K562 (cell line): ENCODE measurements at regions not wholly inside any gene's neighbourhood (a gene's known extent, or its start where the extent isn't known, plus 50 kb on each side); places are given as distances from the start of the nearest gene placed in this dataset.

Source experiments
- ATAC-seq: fragments of 200-7000 bp; cut with Tn5 transposase; 3 replicates; pipeline ENCODE4 v1.9.1; 2020; ENCODE audit warnings: moderate library complexity
- BruUV-seq: library from RNA; stranded (reverse); fragments of 400-500 nt; replicated peaks from 2 replicates; lab custom pipeline; 2021; lab: Mats Ljungman, UMichigan
- CTCF ChIA-PET: fragments of 300-600 bp; formaldehyde crosslinking; extraction: SDS; loops from one replicate; lab custom pipeline; 2021; ENCODE audit warnings: low intra/inter-chr PET ratio; lab: Yijun Ruan, JAX
- POLR2A ChIA-PET: fragments of 300-600, 350-650 bp; sonication (Branson Sonifier 250); formaldehyde crosslinking; extraction: SDS; loops from one replicate; lab custom pipeline; 2021; ENCODE audit warnings: antibody characterized with exemption, inconsistent platforms; lab: Yijun Ruan, JAX
- DNase-seq, 4 experiments: peaks; one replicate each; pipeline versions ENCODE4 v3.0.0 to v3.0.0-alpha.2; 2011 to 2018; ENCODE audit warnings: low spot score in 3 of 4, mixed read lengths in 3 of 4; ENCODE audit errors: extremely low read depth in 1 of 4
- FAIRE-seq: peaks from 2 replicates; lab custom pipeline; 2011; peaks lifted over from hg19 to GRCh38; lab: Jason Lieb, UNC
- H2AFZ ChIP-seq: 2 replicates; pipeline ENCODE4 v1.6.0; 2011; ENCODE audit warnings: low read depth, low read length, control low read depth, inconsistent platforms
- H3K27ac ChIP-seq: fragments of 200-600 bp; 3 replicates; pipeline ENCODE4 v1.8.0; 2011; ENCODE audit warnings: low read depth, mild to moderate bottlenecking, control low read depth, inconsistent platforms, low read length, moderate library complexity, mixed read lengths; ENCODE audit errors: extremely low read depth
- H3K27me3 ChIP-seq, 2 experiments: fragments of 300-600 bp in 1 of 2; 2 replicates in 1 of 2; 3 replicates in 1 of 2; pipeline versions ENCODE4 v1.6.0 to v1.8.0; 2011; ENCODE audit warnings: inconsistent platforms in 2 of 2, low read length in 2 of 2, mild to moderate bottlenecking in 1 of 2, mixed read lengths in 1 of 2, moderate library complexity in 1 of 2; ENCODE audit not compliant: control insufficient read depth in 2 of 2, insufficient read depth in 2 of 2
- H3K36me3 ChIP-seq: fragments of 300-600 bp; 3 replicates; pipeline ENCODE4 v1.8.0; 2011; ENCODE audit warnings: mild to moderate bottlenecking, low read length, inconsistent platforms; ENCODE audit not compliant: control insufficient read depth, insufficient read depth
- H3K4me1 ChIP-seq, 2 experiments: fragments of 200-600 bp in 1 of 2; replicated peaks in 1 of 2; 2 replicates in 1 of 2; 3 replicates in 1 of 2; pipeline versions ENCODE4 v1.5.1 to v1.8.0; 2011; ENCODE audit warnings: inconsistent platforms in 2 of 2, low read length in 2 of 2, mild to moderate bottlenecking in 1 of 2, mixed read lengths in 1 of 2, moderate library complexity in 1 of 2; ENCODE audit not compliant: control insufficient read depth in 2 of 2, insufficient read depth in 2 of 2
- H3K4me2 ChIP-seq: 2 replicates; pipeline ENCODE4 v1.6.1; 2011; ENCODE audit warnings: low read length, control low read depth, inconsistent platforms, mixed read lengths; ENCODE audit not compliant: insufficient read depth
- H3K4me3 ChIP-seq: fragments of 200-600 bp; sonication (generic), shearing (Covaris generic); 2 replicates; pipeline ENCODE4 v1.5.1; 2016; ENCODE audit warnings: control low read depth, inconsistent platforms
- H3K79me2 ChIP-seq: fragments of 200-600 bp; 3 replicates; pipeline ENCODE4 v1.8.0; 2011; ENCODE audit warnings: low read length, inconsistent platforms; ENCODE audit not compliant: control insufficient read depth, insufficient read depth
- H3K9ac ChIP-seq, 2 experiments: 2 replicates each; pipeline versions ENCODE4 v1.6.0 to v1.6.1; 2011; ENCODE audit warnings: low read depth in 2 of 2, low read length in 2 of 2, control low read depth in 1 of 2, inconsistent platforms in 1 of 2, mild to moderate bottlenecking in 1 of 2, mixed read lengths in 1 of 2; ENCODE audit not compliant: insufficient read depth in 1 of 2
- H3K9me1 ChIP-seq: one replicate; pipeline ENCODE4 v1.6.0; 2011; ENCODE audit warnings: inconsistent platforms, mild to moderate bottlenecking, low read length, moderate library complexity; ENCODE audit not compliant: control insufficient read depth, insufficient read depth
- H3K9me3 ChIP-seq: replicated peaks from 2 replicates; pipeline ENCODE4 v1.5.1; 2011; ENCODE audit warnings: low read depth, low read length, inconsistent platforms; ENCODE audit not compliant: control insufficient read depth, insufficient read depth
- H4K20me1 ChIP-seq: replicated peaks from 2 replicates; pipeline ENCODE4 v1.6.1; 2011; ENCODE audit warnings: low read length, inconsistent platforms, mixed read lengths; ENCODE audit not compliant: control insufficient read depth, insufficient read depth
- EGR1 ChIP-seq: fragments of 450-650 bp; conservative IDR thresholded peaks from 2 replicates; pipeline ENCODE4 v1.6.1; 2017; ENCODE audit warnings: mild to moderate bottlenecking
- ERF ChIP-seq: fragments of 450-650 bp; formaldehyde crosslinking; IDR thresholded peaks from 2 replicates; pipeline ENCODE4 v1.4.0; 2020; ENCODE audit warnings: mild to moderate bottlenecking, mixed read lengths
- FOXK1 ChIP-seq: sonication (generic); formaldehyde crosslinking; IDR thresholded peaks from 2 replicates; pipeline ENCODE4 v1.8.0; 2022; ENCODE audit warnings: missing genetic modification reagents, mild to moderate bottlenecking, borderline replicate concordance
- GABPA ChIP-seq: fragments of 200-800 bp; sonication (Bioruptor generic); conservative IDR thresholded peaks from 2 replicates; pipeline ENCODE4 v1.6.1; 2016; ENCODE audit warnings: low read depth, missing genetic modification characterization, missing compliant biosample characterization
- HDAC1 ChIP-seq, 2 experiments: fragments of 450-650 bp; IDR thresholded peaks; 2 replicates each; pipeline ENCODE4 v1.6.1; 2016 to 2017; ENCODE audit warnings: inconsistent platforms in 1 of 2, mild to moderate bottlenecking in 1 of 2, moderate library complexity in 1 of 2
- LARP7 ChIP-seq: fragments of 450-650 bp; IDR thresholded peaks from 2 replicates; pipeline ENCODE4 v1.6.1; 2016
- NCOA1 ChIP-seq: fragments of 450-650 bp; IDR thresholded peaks from 2 replicates; pipeline ENCODE4 v1.6.1; 2016; ENCODE audit warnings: low read depth
- POLR3A ChIP-seq: IDR thresholded peaks from 2 replicates; pipeline ENCODE4 v1.6.1; 2011; ENCODE audit warnings: borderline replicate concordance, mild to moderate bottlenecking, moderate library complexity; ENCODE audit not compliant: insufficient read length, insufficient read depth; ENCODE audit errors: extremely low read depth
- RBM25 ChIP-seq: fragments of 200-400 bp; formaldehyde crosslinking; IDR thresholded peaks from 2 replicates; pipeline ENCODE4 v1.6.1; 2018; ENCODE audit warnings: low read length, low read depth, moderate library complexity; ENCODE audit not compliant: severe bottlenecking
- RFX1 ChIP-seq: fragments of 450-650 bp; IDR thresholded peaks from 2 replicates; pipeline ENCODE4 v1.6.1; 2016; ENCODE audit warnings: mild to moderate bottlenecking, moderate library complexity
- ZBTB17 ChIP-seq: fragments of 450-650 bp; formaldehyde crosslinking; IDR thresholded peaks from 2 replicates; pipeline ENCODE4 v1.4.0; 2020; ENCODE audit warnings: mild to moderate bottlenecking
- ZNF239 ChIP-seq: fragments of 250-450 bp; sonication (Bioruptor Pico); IDR thresholded peaks from 2 replicates; pipeline ENCODE4 v1.4.0; 2020; ENCODE audit warnings: mild to moderate bottlenecking
- ZNF347 ChIP-seq: fragments of 450-650 bp; formaldehyde crosslinking; IDR thresholded peaks from 2 replicates; pipeline ENCODE4 v1.4.0; 2020; ENCODE audit warnings: low read depth, mild to moderate bottlenecking, moderate library complexity
- ZNF354B ChIP-seq: fragments of 250-450 bp; sonication (Bioruptor Pico); IDR thresholded peaks from 2 replicates; pipeline ENCODE4 v1.4.0; 2020
- WGBS: fragments of 100-300 bp; shearing (Covaris generic); methylation state at CpG from one replicate; pipeline ENCODE4 v1.1.6; 2016; ENCODE audit warnings: low coverage, mixed read lengths; ENCODE audit not compliant: insufficient coverage; ENCODE audit errors: missing lambda C conversion rate; 5-methylcytosine and 5-hydroxymethylcytosine counted together
- in situ Hi-C: fragments of 300-500 bp; cut with MboI; formaldehyde crosslinking; loops from 4 replicates; pipeline ENCODE4 v1.15.0; 2018; ENCODE audit warnings: inconsistent platforms, mixed read lengths
- intact Hi-C: fragments of 100-400 bp; cut with micrococcal nuclease; formaldehyde crosslinking; loops from 2 replicates; pipeline ENCODE4 v1.14.2; 2022
- TF ChIP-seq, protein P1 (sequence below): IDR thresholded peaks from 2 replicates; pipeline ENCODE4 v1.6.1; 2014; ENCODE audit warnings: antibody characterized with exemption

DNA sequence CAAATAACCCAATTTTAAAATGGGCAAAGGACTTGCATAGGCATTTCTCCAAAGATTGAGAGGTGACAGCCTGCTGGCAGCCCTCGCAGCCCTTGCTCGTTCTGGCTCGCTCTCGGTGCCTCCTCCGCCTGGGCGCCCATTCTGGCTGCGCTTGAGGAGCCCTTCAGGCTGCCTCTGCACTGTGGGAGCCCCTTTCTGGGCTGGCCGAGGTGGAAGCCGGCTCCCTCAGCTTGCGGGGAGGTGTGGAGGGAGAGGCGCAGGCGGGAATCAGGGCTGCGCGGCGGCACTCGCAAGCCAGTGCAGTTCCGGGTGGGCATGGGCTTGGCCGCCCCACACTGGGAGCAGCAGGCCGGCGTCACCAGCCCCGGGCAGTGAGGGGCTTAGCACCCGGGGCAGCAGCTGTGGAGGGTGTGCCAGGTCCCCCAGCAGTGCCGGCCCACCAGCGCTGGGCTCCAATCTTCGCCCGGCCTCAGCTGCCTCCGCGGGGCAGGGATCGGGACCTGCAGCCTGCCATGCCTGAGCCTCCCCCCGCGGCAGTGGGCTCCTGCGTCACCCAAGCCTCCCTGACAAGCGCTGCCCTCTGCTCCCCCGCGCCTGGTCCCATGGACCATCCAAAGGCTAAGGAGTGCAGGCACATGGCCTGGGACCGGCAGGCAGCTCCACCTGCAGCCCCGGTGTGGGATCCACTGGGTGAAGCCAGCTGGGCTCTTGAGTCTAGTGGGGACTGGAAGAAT, 54.0 kb upstream of the GALNT17 start:
- Histone ChIP-seq H4K20me1 (no peaks in the 10 kb centered on the region), H3K4me3 (no peak overlapping the region), H3K9ac (no peak overlapping the region), H3K4me1 (no peaks in the 10 kb centered on the region), H3K9me1 (no peaks in the 10 kb centered on the region), H3K36me3 (no peaks in the 10 kb centered on the region), H3K4me2 (no peak overlapping the region), H3K79me2 (no peaks in the 10 kb centered on the region), H3K9me3 (peaks cover 2% of the 10 kb centered on the region; the same call in 1 of the 2 replicates), H3K27me3 (no peaks in the 10 kb centered on the region), H3K27ac (no peak overlapping the region), H2AFZ (no peak overlapping the region)
- intact Hi-C loops, result no loop called here
- ChIA-PET CTCF (no interaction called here), POLR2A (no interaction called here)
- FAIRE-seq (no peak), DNase-seq (no peak), ATAC-seq (no peak)
- in situ Hi-C loops, result no loop called here
- WGBS, result 7% methylated on average over 33 of the region's 37 CpGs
- no TSS peak for BruUV-seq
- no peak for TF ChIP-seq ERF
- TF ChIP-seq EGR1, result no peak
- no peak for TF ChIP-seq ZNF354B (CRISPR knock-in tag)
- TF ChIP-seq NCOA1, result no peak
- no peak for TF ChIP-seq RFX1
- TF ChIP-seq ZNF239 (CRISPR knock-in tag), result no peak
- TF ChIP-seq GABPA (tag), result no peak
- TF ChIP-seq, protein P1, sequence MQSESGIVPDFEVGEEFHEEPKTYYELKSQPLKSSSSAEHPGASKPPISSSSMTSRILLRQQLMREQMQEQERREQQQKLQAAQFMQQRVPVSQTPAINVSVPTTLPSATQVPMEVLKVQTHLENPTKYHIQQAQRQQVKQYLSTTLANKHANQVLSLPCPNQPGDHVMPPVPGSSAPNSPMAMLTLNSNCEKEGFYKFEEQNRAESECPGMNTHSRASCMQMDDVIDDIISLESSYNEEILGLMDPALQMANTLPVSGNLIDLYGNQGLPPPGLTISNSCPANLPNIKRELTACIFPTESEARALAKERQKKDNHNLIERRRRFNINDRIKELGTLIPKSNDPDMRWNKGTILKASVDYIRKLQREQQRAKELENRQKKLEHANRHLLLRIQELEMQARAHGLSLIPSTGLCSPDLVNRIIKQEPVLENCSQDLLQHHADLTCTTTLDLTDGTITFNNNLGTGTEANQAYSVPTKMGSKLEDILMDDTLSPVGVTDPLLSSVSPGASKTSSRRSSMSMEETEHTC, result no peak
- TF ChIP-seq POLR3A, result no peak
- no peak for TF ChIP-seq RBM25
- no peak for TF ChIP-seq HDAC1 (IDR thresholded peaks at IDR 0.05)
- TF ChIP-seq LARP7, result no peak
- TF ChIP-seq ZNF347 (CRISPR knock-in tag), result no peak
- no peak for TF ChIP-seq FOXK1 (CRISPR knock-in tag)
- no peak for TF ChIP-seq ZBTB17 (CRISPR knock-in tag)
- TF ChIP-seq, all 486 proteins: peak for 0
